Neural progenitor cell (in vitro differentiated cells): ENCODE measurements at regions not wholly inside any gene's neighbourhood (a gene's known extent, or its start where the extent isn't known, plus 50 kb on each side); places are given as distances from the start of the nearest gene placed in this dataset.
A peak's percentile ranks its signal among the peaks of the same experiment; 100 is the strongest.

Source experiments
- DNase-seq: peaks from one replicate; pipeline ENCODE4 v3.0.0-alpha.2; 2016; ENCODE audit warnings: low spot score
- H2AFZ ChIP-seq: fragments of 200-600 bp; sonication (generic); replicated peaks from 2 replicates; pipeline ENCODE4 v1.6.1; 2016; ENCODE audit warnings: antibody characterized with exemption
- H3F3A ChIP-seq: fragments of 200-600 bp; sonication (generic); 2 replicates; pipeline ENCODE4 v1.6.1; 2016; ENCODE audit warnings: antibody characterized with exemption, low read depth
- H3K27ac ChIP-seq: fragments of 200-600 bp; sonication (generic); 2 replicates; pipeline ENCODE4 v1.5.1; 2016; ENCODE audit warnings: mild to moderate bottlenecking
- H3K27me3 ChIP-seq: fragments of 200-600 bp; sonication (generic); 2 replicates; pipeline ENCODE4 v1.6.1; 2016; ENCODE audit warnings: mild to moderate bottlenecking, moderate library complexity
- H3K36me3 ChIP-seq: fragments of 200-600 bp; sonication (generic); 2 replicates; pipeline ENCODE4 v1.5.1; 2016
- H3K4me1 ChIP-seq: fragments of 200-600 bp; sonication (generic); 2 replicates; pipeline ENCODE4 v1.6.1; 2016; ENCODE audit warnings: mixed run types
- H3K4me2 ChIP-seq: fragments of 200-600 bp; sonication (generic); 2 replicates; pipeline ENCODE4 v1.6.1; 2016
- H3K4me3 ChIP-seq: fragments of 200-600 bp; sonication (generic); 2 replicates; pipeline ENCODE4 v1.5.1; 2016
- H3K79me2 ChIP-seq: fragments of 200-600 bp; sonication (generic); 2 replicates; pipeline ENCODE4 v1.6.1; 2016; ENCODE audit warnings: low read depth
- H3K9ac ChIP-seq: fragments of 200-600 bp; sonication (generic); 2 replicates; pipeline ENCODE4 v1.6.1; 2016
- H3K9me3 ChIP-seq: fragments of 200-600 bp; sonication (generic); 2 replicates; pipeline ENCODE4 v1.5.1; 2016; ENCODE audit warnings: low read depth
- H4K20me1 ChIP-seq: fragments of 200-600 bp; sonication (generic); 2 replicates; pipeline ENCODE4 v1.6.1; 2016; ENCODE audit warnings: low read depth
- H3K27ac Mint-ChIP-seq: 3 replicates; pipeline ENCODE4 v1.8.0; 2021; ENCODE audit warnings: mixed read lengths
- H3K27me3 Mint-ChIP-seq: 2 replicates; pipeline ENCODE4 v1.8.0; 2022; ENCODE audit warnings: low read depth, mild to moderate bottlenecking, inconsistent platforms, moderate library complexity, mixed read lengths; ENCODE audit not compliant: insufficient read depth
- H3K36me3 Mint-ChIP-seq: 3 replicates; pipeline ENCODE4 v1.8.0; 2021; ENCODE audit warnings: mixed read lengths
- H3K4me1 Mint-ChIP-seq: 3 replicates; pipeline ENCODE4 v1.8.0; 2021; ENCODE audit warnings: mixed read lengths
- H3K4me3 Mint-ChIP-seq: 3 replicates; pipeline ENCODE4 v1.8.0; 2021; ENCODE audit warnings: mild to moderate bottlenecking, moderate library complexity, mixed read lengths
- H3K9me3 Mint-ChIP-seq: 3 replicates; pipeline ENCODE4 v1.8.0; 2020; ENCODE audit warnings: mixed read lengths
- EZH2 ChIP-seq: fragments of 200-600 bp; sonication (generic); IDR thresholded peaks from 2 replicates; pipeline ENCODE4 v1.6.1; 2017; ENCODE audit warnings: antibody characterized with exemption, mild to moderate bottlenecking, moderate library complexity
- EZH2phosphoT487 ChIP-seq: fragments of 200-600 bp; sonication (generic); IDR thresholded peaks from 2 replicates; pipeline ENCODE4 v1.6.1; 2017; ENCODE audit warnings: antibody characterized with exemption
- TF ChIP-seq, protein P1 (sequence below): fragments of 200-600 bp; sonication (generic); IDR thresholded peaks from 2 replicates; pipeline ENCODE4 v1.5.1; 2017; ENCODE audit warnings: antibody characterized with exemption, mild to moderate bottlenecking

DNA sequence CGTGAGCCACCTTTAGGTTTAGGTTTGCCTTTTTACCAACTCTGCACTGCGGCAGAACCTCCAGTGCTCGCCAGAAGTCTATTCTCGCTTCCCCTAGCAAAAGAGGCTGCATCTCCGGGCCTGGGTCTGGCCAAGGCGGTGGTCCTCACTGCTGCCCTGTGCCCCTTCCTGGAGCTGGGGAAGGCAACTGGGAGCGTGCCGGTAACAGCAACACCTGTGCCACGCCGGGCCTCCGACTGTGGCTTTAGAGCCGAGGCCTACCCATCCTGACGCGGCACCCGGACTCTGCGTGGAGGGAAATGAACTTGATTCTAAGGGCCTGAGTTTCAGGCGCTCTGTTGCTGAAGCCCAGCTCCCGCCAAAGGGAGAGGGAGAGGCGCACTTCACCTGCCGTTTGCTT lies 82.4 kb upstream of the SPATA31C2 start:
- Histone ChIP-seq H4K20me1 (no peaks in the 10 kb centered on the region), H2AFZ (no peak overlapping the region), H3K9me3 (no peaks in the 10 kb centered on the region), H3K36me3 (no peaks in the 10 kb centered on the region), H3K4me2 (no peak overlapping the region), H3K27ac (no peak overlapping the region), H3K4me3 (no peak overlapping the region), H3K4me1 (peaks cover 19% of the 10 kb centered on the region), H3K9ac (no peak overlapping the region), H3K27me3 (no peaks in the 10 kb centered on the region), H3K79me2 (no peaks in the 10 kb centered on the region), H3F3A (no peaks in the 10 kb centered on the region)
- no peaks in the 10 kb centered on the region for H3K9me3 Mint-ChIP-seq
- H3K27me3 Mint-ChIP-seq, result peaks cover 7% of the 10 kb centered on the region
- no peaks in the 10 kb centered on the region for H3K36me3 Mint-ChIP-seq
- H3K27ac Mint-ChIP-seq, result peak overlapping the region; percentile 18
- H3K4me3 Mint-ChIP-seq, result no peak overlapping the region
- no peak for DNase-seq
- TF ChIP-seq EZH2 (no peak), EZH2phosphoT487 (no peak)
- TF ChIP-seq, protein P1, sequence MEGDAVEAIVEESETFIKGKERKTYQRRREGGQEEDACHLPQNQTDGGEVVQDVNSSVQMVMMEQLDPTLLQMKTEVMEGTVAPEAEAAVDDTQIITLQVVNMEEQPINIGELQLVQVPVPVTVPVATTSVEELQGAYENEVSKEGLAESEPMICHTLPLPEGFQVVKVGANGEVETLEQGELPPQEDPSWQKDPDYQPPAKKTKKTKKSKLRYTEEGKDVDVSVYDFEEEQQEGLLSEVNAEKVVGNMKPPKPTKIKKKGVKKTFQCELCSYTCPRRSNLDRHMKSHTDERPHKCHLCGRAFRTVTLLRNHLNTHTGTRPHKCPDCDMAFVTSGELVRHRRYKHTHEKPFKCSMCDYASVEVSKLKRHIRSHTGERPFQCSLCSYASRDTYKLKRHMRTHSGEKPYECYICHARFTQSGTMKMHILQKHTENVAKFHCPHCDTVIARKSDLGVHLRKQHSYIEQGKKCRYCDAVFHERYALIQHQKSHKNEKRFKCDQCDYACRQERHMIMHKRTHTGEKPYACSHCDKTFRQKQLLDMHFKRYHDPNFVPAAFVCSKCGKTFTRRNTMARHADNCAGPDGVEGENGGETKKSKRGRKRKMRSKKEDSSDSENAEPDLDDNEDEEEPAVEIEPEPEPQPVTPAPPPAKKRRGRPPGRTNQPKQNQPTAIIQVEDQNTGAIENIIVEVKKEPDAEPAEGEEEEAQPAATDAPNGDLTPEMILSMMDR, result no peak
- peaks cover 11% of the 10 kb centered on the region for H3K4me1 Mint-ChIP-seq

DNA sequence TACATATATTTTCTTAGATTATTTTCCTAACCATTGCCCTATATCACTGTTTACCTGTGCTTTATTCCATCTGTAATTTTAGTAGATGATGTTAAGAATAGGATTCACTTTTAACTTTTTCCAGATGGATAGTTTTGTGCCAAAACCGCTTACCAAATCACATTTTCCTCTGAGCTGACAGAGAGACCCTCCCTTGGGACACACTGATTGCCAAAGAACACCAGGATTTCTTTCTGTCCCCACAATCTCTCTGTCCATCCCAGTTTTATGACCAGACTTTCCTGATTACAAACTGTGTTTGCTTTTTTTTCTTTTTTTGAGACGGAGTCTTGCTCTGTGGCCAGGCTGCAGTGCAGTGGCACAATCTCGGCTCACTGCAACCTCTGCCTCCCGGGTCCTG lies 81.3 kb upstream of the SPATA31C2 start:
- Mint-ChIP-seq H3K9me3 (no peaks in the 10 kb centered on the region), H3K36me3 (no peaks in the 10 kb centered on the region), H3K4me1 (peaks cover 8% of the 10 kb centered on the region), H3K4me3 (no peak overlapping the region), H3K27me3 (peaks cover 7% of the 10 kb centered on the region), H3K27ac (no peak overlapping the region)
- H3K79me2 ChIP-seq, result no peaks in the 10 kb centered on the region
- DNase-seq, result no peak
- H3K4me2 ChIP-seq, result no peak overlapping the region
- no peaks in the 10 kb centered on the region for H3F3A ChIP-seq
- H3K4me3 ChIP-seq, result no peak overlapping the region
- H3K27me3 ChIP-seq, result no peaks in the 10 kb centered on the region
- peaks cover 13% of the 10 kb centered on the region for H3K4me1 ChIP-seq
- H3K27ac ChIP-seq, result no peak overlapping the region
- no peak overlapping the region for H3K9ac ChIP-seq
- TF ChIP-seq EZH2 (no peak), EZH2phosphoT487 (no peak)
- TF ChIP-seq, protein P1, result no peak
- H4K20me1 ChIP-seq, result no peaks in the 10 kb centered on the region
- H3K9me3 ChIP-seq, result no peaks in the 10 kb centered on the region
- H3K36me3 ChIP-seq, result no peaks in the 10 kb centered on the region
- H2AFZ ChIP-seq, result no peak overlapping the region

DNA sequence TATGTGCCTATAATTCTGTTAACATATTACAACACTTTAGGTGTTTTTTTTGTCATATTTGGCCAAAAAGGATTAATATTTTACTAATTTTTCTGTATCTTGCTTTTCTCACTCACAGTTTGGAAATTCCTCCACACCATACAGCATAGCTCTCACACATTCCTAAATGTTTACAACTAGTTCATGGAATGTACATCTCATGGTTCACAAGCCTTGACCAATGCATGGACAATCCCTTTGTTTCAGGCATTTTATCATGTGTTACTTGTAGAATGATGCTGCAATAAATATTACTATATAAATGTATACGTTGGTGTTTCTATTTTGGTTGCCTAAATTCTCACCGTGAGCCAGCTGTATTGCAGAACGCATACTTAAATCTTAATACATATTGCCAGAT lies 80.5 kb upstream of the SPATA31C2 start:
- H3K4me2 ChIP-seq, result no peak overlapping the region
- peaks cover 7% of the 10 kb centered on the region for H3K27me3 Mint-ChIP-seq
- DNase-seq, result no peak
- H3K9ac ChIP-seq, result no peak overlapping the region
- H3K9me3 ChIP-seq, result no peaks in the 10 kb centered on the region
- H3K4me1 Mint-ChIP-seq, result peaks cover 7% of the 10 kb centered on the region
- no peaks in the 10 kb centered on the region for H3K79me2 ChIP-seq
- H3K4me3 ChIP-seq, result no peak overlapping the region
- H2AFZ ChIP-seq, result no peak overlapping the region
- peaks cover 12% of the 10 kb centered on the region for H3K4me1 ChIP-seq
- TF ChIP-seq EZH2phosphoT487 (no peak), EZH2 (no peak)
- TF ChIP-seq, protein P1, result no peak
- H3K36me3 ChIP-seq, result no peaks in the 10 kb centered on the region
- no peak overlapping the region for H3K27ac Mint-ChIP-seq
- H4K20me1 ChIP-seq, result no peaks in the 10 kb centered on the region
- no peaks in the 10 kb centered on the region for H3K9me3 Mint-ChIP-seq
- no peak overlapping the region for H3K4me3 Mint-ChIP-seq
- no peaks in the 10 kb centered on the region for H3K36me3 Mint-ChIP-seq
- no peaks in the 10 kb centered on the region for H3F3A ChIP-seq
- H3K27me3 ChIP-seq, result no peaks in the 10 kb centered on the region
- no peak overlapping the region for H3K27ac ChIP-seq
